GM12865 (cell line): ENCODE measurements at regions not wholly inside any gene's neighbourhood (a gene's known extent, or its start where the extent isn't known, plus 50 kb on each side); places are given as distances from the start of the nearest gene placed in this dataset.

Experiments used
- DNase-seq: peaks from one replicate; pipeline ENCODE4 v3.0.0; 2010; ENCODE audit warnings: low read depth
- H3K4me3 ChIP-seq: 2 replicates; pipeline ENCODE4 v1.5.1; 2011; ENCODE audit warnings: mild to moderate bottlenecking, low read depth, low read length, control low read depth
- CTCF ChIP-seq: IDR thresholded peaks from 2 replicates; pipeline ENCODE4 v1.5.1; 2011; ENCODE audit warnings: low read length, control low read depth, low read depth, inconsistent platforms; ENCODE audit not compliant: insufficient read depth; ENCODE audit errors: missing control alignments

- TF ChIP-seq CTCF, result no peak
- no peak for DNase-seq
- no peak overlapping the region for H3K4me3 ChIP-seq
These were observed 361.0 kb upstream of the CDH6 start for GRCh38 chr5:30832519-30832918.

- no peak overlapping the region for H3K4me3 ChIP-seq
- DNase-seq, result no peak
- TF ChIP-seq CTCF, result no peak
These were observed 361.9 kb upstream of the CDH6 start for GRCh38 chr5:30831605-30832004.

- TF ChIP-seq CTCF, result no peak
- DNase-seq, result no peak
- H3K4me3 ChIP-seq, result no peak overlapping the region
These were observed 362.4 kb upstream of the CDH6 start for GRCh38 chr5:30831123-30831522.

GRCh38 chr5:30811298-30811697, 382.2 kb upstream of the CDH6 start:
- no peak for DNase-seq
- no peak overlapping the region for H3K4me3 ChIP-seq
- no peak for TF ChIP-seq CTCF

- no peak for DNase-seq
- no peak for TF ChIP-seq CTCF
- no peak overlapping the region for H3K4me3 ChIP-seq
These were observed 383.6 kb upstream of the CDH6 start for GRCh38 chr5:30809933-30810332.

GRCh38 chr5:30808996-30809395, 384.5 kb upstream of the CDH6 start:
- no peak for DNase-seq
- no peak for TF ChIP-seq CTCF
- no peak overlapping the region for H3K4me3 ChIP-seq

- H3K4me3 ChIP-seq, result no peak overlapping the region
- no peak for DNase-seq
- TF ChIP-seq CTCF, result no peak
These were observed 388.6 kb upstream of the CDH6 start for GRCh38 chr5:30804739-30805505.
